ENCODE measurements at regions not wholly inside any gene's neighbourhood (a gene's known extent, or its start where the extent isn't known, plus 50 kb on each side); places are given as distances from the start of the nearest gene placed in this dataset.

GRCh38 chr4:188989371-188989770 lies 850.1 kb downstream of the TRIML1 start:
- no peaks in the 10 kb centered on the region for H3K9me3 Mint-ChIP-seq (ENCODE audit: unreplicated experiment)

GRCh38 chr4:188992706-188993105 lies 853.5 kb downstream of the TRIML1 start:
- no peaks in the 10 kb centered on the region for H3K27me3 Mint-ChIP-seq (ENCODE audit: unreplicated experiment)
- DNase-seq: no peak
- H3K27ac Mint-ChIP-seq (ENCODE audit: unreplicated experiment): no peak overlapping the region
- no peak for TF ChIP-seq CTCF (IDR thresholded peaks at IDR 0.05; ENCODE audit: partially characterized antibody, unreplicated experiment)
- H3K4me3 Mint-ChIP-seq (ENCODE audit: unreplicated experiment): no peak overlapping the region
- H3K4me1 Mint-ChIP-seq (ENCODE audit: low read depth, unreplicated experiment): no peaks in the 10 kb centered on the region
- H3K9me3 Mint-ChIP-seq (ENCODE audit: unreplicated experiment): peaks cover 1% of the 10 kb centered on the region
- no peaks in the 10 kb centered on the region for H3K36me3 Mint-ChIP-seq (ENCODE audit: unreplicated experiment)

More at GRCh38 chr4:188989371-188989770, 850.1 kb downstream of the TRIML1 start:
- no peak for TF ChIP-seq CTCF (IDR thresholded peaks at IDR 0.05; ENCODE audit: partially characterized antibody, unreplicated experiment)
- DNase-seq: no peak
- Mint-ChIP-seq H3K27ac (ENCODE audit: unreplicated experiment) (no peak overlapping the region), H3K36me3 (ENCODE audit: unreplicated experiment) (no peaks in the 10 kb centered on the region), H3K27me3 (ENCODE audit: unreplicated experiment) (no peaks in the 10 kb centered on the region), H3K4me1 (ENCODE audit: low read depth, unreplicated experiment) (no peaks in the 10 kb centered on the region), H3K4me3 (ENCODE audit: unreplicated experiment) (no peak overlapping the region)

DNA sequence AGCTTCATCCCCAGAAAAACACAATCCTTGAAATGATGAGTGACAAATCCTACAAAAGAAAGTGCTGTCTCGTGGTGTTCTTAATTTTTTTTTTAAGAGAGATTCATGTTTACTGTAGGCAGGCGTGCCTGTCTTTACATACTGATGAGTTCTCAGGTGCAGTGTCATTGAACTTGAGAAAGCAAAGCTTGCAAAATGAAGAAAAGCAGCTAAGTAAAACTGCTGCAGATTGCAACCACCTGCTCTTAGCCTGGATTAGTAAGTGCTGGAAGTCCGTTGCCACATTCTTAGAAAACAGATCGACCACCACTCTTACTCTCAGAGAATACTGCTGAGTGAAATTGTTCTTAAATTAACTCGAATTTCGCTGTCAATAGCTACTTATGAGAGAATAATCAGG lies 854.6 kb downstream of the TRIML1 start:
- Mint-ChIP-seq H3K4me1 (ENCODE audit: low read depth, unreplicated experiment) (no peaks in the 10 kb centered on the region), H3K27me3 (ENCODE audit: unreplicated experiment) (no peaks in the 10 kb centered on the region), H3K36me3 (ENCODE audit: unreplicated experiment) (no peaks in the 10 kb centered on the region), H3K4me3 (ENCODE audit: unreplicated experiment) (no peak overlapping the region), H3K27ac (ENCODE audit: unreplicated experiment) (no peak overlapping the region), H3K9me3 (ENCODE audit: unreplicated experiment) (peaks cover 1% of the 10 kb centered on the region)
- TF ChIP-seq CTCF (IDR thresholded peaks at IDR 0.05; ENCODE audit: partially characterized antibody, unreplicated experiment): no peak
- no peak for DNase-seq

DNA sequence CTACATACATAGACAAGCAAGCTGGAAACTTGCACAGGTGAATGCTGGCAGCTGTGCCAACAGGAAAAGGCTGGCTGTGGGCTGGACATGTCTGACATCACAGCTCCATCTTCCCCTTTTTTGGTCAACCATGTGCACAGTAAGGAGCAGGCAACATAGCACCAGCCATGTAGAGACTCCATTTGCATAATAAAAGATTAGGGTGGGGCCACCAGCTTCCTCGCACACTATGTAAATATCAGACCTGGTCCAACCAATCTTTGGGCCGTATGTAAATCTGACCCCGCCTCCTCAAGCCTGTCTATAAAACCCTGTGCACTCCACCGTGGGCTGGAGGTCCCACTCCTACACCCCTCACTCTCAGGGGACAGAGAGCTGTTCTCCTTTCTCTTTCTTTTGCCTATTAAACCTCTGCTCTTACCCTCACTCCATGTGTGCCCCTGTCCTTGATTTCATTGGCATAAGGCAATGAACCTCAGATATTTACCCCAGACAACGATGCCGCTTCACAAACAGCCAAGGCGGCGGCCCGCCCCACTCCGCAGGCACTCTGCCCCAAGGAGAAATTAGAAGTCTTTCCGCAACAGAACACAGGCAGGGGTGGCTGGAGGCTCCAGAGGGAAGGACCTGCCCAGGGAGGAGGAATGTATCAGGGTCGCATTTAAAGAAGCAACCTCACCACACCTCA lies 862.2 kb downstream of the TRIML1 start:
- no peak overlapping the region for H3K27ac Mint-ChIP-seq (ENCODE audit: unreplicated experiment)
- TF ChIP-seq CTCF (IDR thresholded peaks at IDR 0.05; ENCODE audit: partially characterized antibody, unreplicated experiment): no peak
- H3K4me3 Mint-ChIP-seq (ENCODE audit: unreplicated experiment): no peak overlapping the region
- H3K4me1 Mint-ChIP-seq (ENCODE audit: low read depth, unreplicated experiment): no peaks in the 10 kb centered on the region
- H3K27me3 Mint-ChIP-seq (ENCODE audit: unreplicated experiment): no peaks in the 10 kb centered on the region
- H3K9me3 Mint-ChIP-seq (ENCODE audit: unreplicated experiment): no peaks in the 10 kb centered on the region
- H3K36me3 Mint-ChIP-seq (ENCODE audit: unreplicated experiment): no peaks in the 10 kb centered on the region
- no peak for DNase-seq

DNA sequence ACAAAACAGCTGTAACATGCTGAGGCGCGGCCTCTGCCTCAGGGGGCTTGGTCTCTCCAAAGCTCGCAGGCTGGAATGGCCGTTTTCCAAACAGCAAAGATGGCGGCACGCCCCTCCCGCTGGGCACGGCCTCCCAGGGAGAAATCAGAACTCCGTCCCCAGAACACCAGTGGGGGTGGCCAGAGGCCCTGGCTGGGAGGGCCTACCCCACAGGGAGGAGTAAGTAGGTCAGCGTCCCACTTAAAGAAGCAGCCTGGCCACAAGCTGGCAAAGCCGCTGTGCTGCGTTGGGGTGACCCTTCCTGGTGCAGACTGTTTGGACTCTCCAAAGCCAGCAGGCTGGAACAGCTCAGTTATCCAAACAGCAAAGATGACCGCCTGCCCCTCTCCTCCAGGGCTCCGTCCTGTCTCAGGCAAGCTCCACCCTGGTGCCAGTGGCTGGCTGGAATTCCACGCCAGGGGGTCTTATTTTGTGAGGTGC lies 862.8 kb downstream of the TRIML1 start:
- no peak for DNase-seq

More for the DNA sequence above, 862.8 kb downstream of the TRIML1 start:
- Mint-ChIP-seq H3K27ac (ENCODE audit: unreplicated experiment) (no peak overlapping the region), H3K9me3 (ENCODE audit: unreplicated experiment) (no peaks in the 10 kb centered on the region), H3K4me1 (ENCODE audit: low read depth, unreplicated experiment) (no peaks in the 10 kb centered on the region), H3K4me3 (ENCODE audit: unreplicated experiment) (no peak overlapping the region), H3K27me3 (ENCODE audit: unreplicated experiment) (no peaks in the 10 kb centered on the region), H3K36me3 (ENCODE audit: unreplicated experiment) (no peaks in the 10 kb centered on the region)
- no peak for TF ChIP-seq CTCF (IDR thresholded peaks at IDR 0.05; ENCODE audit: partially characterized antibody, unreplicated experiment)

Data from glutamatergic neuron (in vitro differentiated cells).